ENCODE measurements at regions not wholly inside any gene's neighbourhood (a gene's known extent, or its start where the extent isn't known, plus 50 kb on each side); places are given as distances from the start of the nearest gene placed in this dataset.

GRCh38 chr2:35976611-35977010 lies 379.0 kb upstream of the CRIM1 start:
- Histone ChIP-seq H3K23ac (ENCODE audit: low read length) (no peak overlapping the region), H3K4ac (ENCODE audit: low read depth, low read length) (no peak overlapping the region), H3K79me1 (ENCODE audit: low read length) (no peaks in the 10 kb centered on the region), H3K4me3 (ENCODE audit: low read length) (no peak overlapping the region), H2BK15ac (replicated peaks; ENCODE audit: low read depth) (no peak overlapping the region), H2BK120ac (ENCODE audit: low read depth, low read length) (no peak overlapping the region), H3K4me2 (ENCODE audit: low read length) (no peak overlapping the region), H4K8ac (ENCODE audit: low read depth, low read length) (no peak overlapping the region), H4K5ac (ENCODE audit: low read length) (no peak overlapping the region), H3K56ac (ENCODE audit: low read length) (no peak overlapping the region), H3K27ac (ENCODE audit: low read depth, low read length) (no peak overlapping the region), H3K79me2 (ENCODE audit: control insufficient read depth, insufficient read depth, low read length) (no peaks in the 10 kb centered on the region), H3K4me1 (ENCODE audit: control insufficient read depth, low read depth, low read length) (no peaks in the 10 kb centered on the region), H2BK5ac (ENCODE audit: low read length) (no peak overlapping the region), H3K18ac (ENCODE audit: low read length) (no peak overlapping the region), H3K9ac (ENCODE audit: low read length) (no peak overlapping the region), H3K27me3 (ENCODE audit: insufficient read depth, low read length, poor library complexity) (no peaks in the 10 kb centered on the region), H2AK5ac (ENCODE audit: low read length) (no peak overlapping the region), H3K36me3 (ENCODE audit: control insufficient read depth, insufficient read depth, low read length) (no peaks in the 10 kb centered on the region)
- WGBS (ENCODE audit: extremely low coverage, insufficient coverage, low lambda C conversion rate), result no CpG with 5 or more reads among the region's 5 CpGs
- no peak for DNase-seq

- no CpG with 5 or more reads among the region's 4 CpGs for WGBS (ENCODE audit: extremely low coverage, insufficient coverage, low lambda C conversion rate)
- Histone ChIP-seq H3K79me2 (ENCODE audit: control insufficient read depth, insufficient read depth, low read length) (no peaks in the 10 kb centered on the region), H3K4me3 (ENCODE audit: low read length) (no peak overlapping the region), H3K36me3 (ENCODE audit: control insufficient read depth, insufficient read depth, low read length) (no peaks in the 10 kb centered on the region), H2BK5ac (ENCODE audit: low read length) (no peak overlapping the region), H2AK5ac (ENCODE audit: low read length) (no peak overlapping the region), H4K5ac (ENCODE audit: low read length) (no peak overlapping the region), H3K4me2 (ENCODE audit: low read length) (no peak overlapping the region), H3K79me1 (ENCODE audit: low read length) (no peaks in the 10 kb centered on the region), H3K56ac (ENCODE audit: low read length) (no peak overlapping the region), H3K4me1 (ENCODE audit: control insufficient read depth, low read depth, low read length) (no peaks in the 10 kb centered on the region), H2BK120ac (ENCODE audit: low read depth, low read length) (no peak overlapping the region), H3K27ac (ENCODE audit: low read depth, low read length) (no peak overlapping the region), H3K18ac (ENCODE audit: low read length) (no peak overlapping the region), H4K8ac (ENCODE audit: low read depth, low read length) (no peak overlapping the region), H3K27me3 (ENCODE audit: insufficient read depth, low read length, poor library complexity) (no peaks in the 10 kb centered on the region), H3K9ac (ENCODE audit: low read length) (no peak overlapping the region), H3K23ac (ENCODE audit: low read length) (no peak overlapping the region), H2BK15ac (replicated peaks; ENCODE audit: low read depth) (no peak overlapping the region), H3K4ac (ENCODE audit: low read depth, low read length) (no peak overlapping the region)
- DNase-seq, result no peak
Observed at GRCh38 chr2:35973737-35974132, 381.8 kb upstream of the CRIM1 start.

GRCh38 chr2:35973132-35973736 lies 382.3 kb upstream of the CRIM1 start:
- no peak overlapping the region for H3K9ac ChIP-seq (ENCODE audit: low read length)
- no peaks in the 10 kb centered on the region for H3K36me3 ChIP-seq (ENCODE audit: control insufficient read depth, insufficient read depth, low read length)
- H3K79me2 ChIP-seq (ENCODE audit: control insufficient read depth, insufficient read depth, low read length), result no peaks in the 10 kb centered on the region
- peak; percentile 62 for DNase-seq
- H2BK120ac ChIP-seq (ENCODE audit: low read depth, low read length), result no peak overlapping the region
- H3K27me3 ChIP-seq (ENCODE audit: insufficient read depth, low read length, poor library complexity), result no peaks in the 10 kb centered on the region
- H2BK15ac ChIP-seq (replicated peaks; ENCODE audit: low read depth), result no peak overlapping the region
- no peak overlapping the region for H3K4me2 ChIP-seq (ENCODE audit: low read length)
- H4K5ac ChIP-seq (ENCODE audit: low read length), result no peak overlapping the region
- no peak overlapping the region for H2AK5ac ChIP-seq (ENCODE audit: low read length)
- WGBS (ENCODE audit: extremely low coverage, insufficient coverage, low lambda C conversion rate), result no CpG with 5 or more reads among the region's 1 CpG
- H3K79me1 ChIP-seq (ENCODE audit: low read length), result no peaks in the 10 kb centered on the region
- no peak overlapping the region for H4K8ac ChIP-seq (ENCODE audit: low read depth, low read length)
- H3K18ac ChIP-seq (ENCODE audit: low read length), result no peak overlapping the region
- H3K4ac ChIP-seq (ENCODE audit: low read depth, low read length), result no peak overlapping the region
- H3K27ac ChIP-seq (ENCODE audit: low read depth, low read length), result no peak overlapping the region
- H3K4me3 ChIP-seq (ENCODE audit: low read length), result no peak overlapping the region
- no peak overlapping the region for H2BK5ac ChIP-seq (ENCODE audit: low read length)
- H3K23ac ChIP-seq (ENCODE audit: low read length), result no peak overlapping the region
- H3K4me1 ChIP-seq (ENCODE audit: control insufficient read depth, low read depth, low read length), result no peaks in the 10 kb centered on the region
- no peak overlapping the region for H3K56ac ChIP-seq (ENCODE audit: low read length)

- Histone ChIP-seq H2BK5ac (ENCODE audit: low read length) (no peak overlapping the region), H3K9ac (ENCODE audit: low read length) (no peak overlapping the region), H4K8ac (ENCODE audit: low read depth, low read length) (peak overlapping the region; percentile 29), H3K4me1 (ENCODE audit: control insufficient read depth, low read depth, low read length) (peaks cover 2% of the 10 kb centered on the region), H3K27me3 (ENCODE audit: insufficient read depth, low read length, poor library complexity) (no peaks in the 10 kb centered on the region), H3K4ac (ENCODE audit: low read depth, low read length) (no peak overlapping the region), H3K79me1 (ENCODE audit: low read length) (no peaks in the 10 kb centered on the region), H2BK15ac (replicated peaks; ENCODE audit: low read depth) (peak overlapping the region; percentile 92), H3K18ac (ENCODE audit: low read length) (peak overlapping the region; percentile 98), H2BK120ac (ENCODE audit: low read depth, low read length) (peak overlapping the region; percentile 99), H3K4me2 (ENCODE audit: low read length) (no peak overlapping the region), H2AK5ac (ENCODE audit: low read length) (no peak overlapping the region), H3K79me2 (ENCODE audit: control insufficient read depth, insufficient read depth, low read length) (no peaks in the 10 kb centered on the region), H3K23ac (ENCODE audit: low read length) (no peak overlapping the region), H3K27ac (ENCODE audit: low read depth, low read length) (peak overlapping the region; percentile 84), H3K36me3 (ENCODE audit: control insufficient read depth, insufficient read depth, low read length) (no peaks in the 10 kb centered on the region), H4K5ac (ENCODE audit: low read length) (no peak overlapping the region), H3K4me3 (ENCODE audit: low read length) (no peak overlapping the region), H3K56ac (ENCODE audit: low read length) (no peak overlapping the region)
- WGBS (ENCODE audit: extremely low coverage, insufficient coverage, low lambda C conversion rate), result no CpG with 5 or more reads among the region's 3 CpGs
- DNase-seq, result peak; percentile 95
Observed at GRCh38 chr2:35963824-35964223, 391.8 kb upstream of the CRIM1 start.

- Histone ChIP-seq H3K4me1 (ENCODE audit: control insufficient read depth, low read depth, low read length) (peaks cover 2% of the 10 kb centered on the region), H2BK5ac (ENCODE audit: low read length) (peak overlapping the region; percentile 7), H2AK5ac (ENCODE audit: low read length) (no peak overlapping the region), H3K36me3 (ENCODE audit: control insufficient read depth, insufficient read depth, low read length) (no peaks in the 10 kb centered on the region), H2BK15ac (replicated peaks; ENCODE audit: low read depth) (no peak overlapping the region), H3K4me3 (ENCODE audit: low read length) (no peak overlapping the region), H3K4ac (ENCODE audit: low read depth, low read length) (no peak overlapping the region), H2BK120ac (ENCODE audit: low read depth, low read length) (no peak overlapping the region), H3K18ac (ENCODE audit: low read length) (no peak overlapping the region), H3K56ac (ENCODE audit: low read length) (peak overlapping the region; percentile 43), H3K27me3 (ENCODE audit: insufficient read depth, low read length, poor library complexity) (no peaks in the 10 kb centered on the region), H3K79me2 (ENCODE audit: control insufficient read depth, insufficient read depth, low read length) (no peaks in the 10 kb centered on the region), H3K79me1 (ENCODE audit: low read length) (no peaks in the 10 kb centered on the region), H4K5ac (ENCODE audit: low read length) (no peak overlapping the region), H3K27ac (ENCODE audit: low read depth, low read length) (no peak overlapping the region), H3K23ac (ENCODE audit: low read length) (no peak overlapping the region), H3K9ac (ENCODE audit: low read length) (no peak overlapping the region), H3K4me2 (ENCODE audit: low read length) (no peak overlapping the region), H4K8ac (ENCODE audit: low read depth, low read length) (no peak overlapping the region)
- peak; percentile 75 for DNase-seq
- WGBS (ENCODE audit: extremely low coverage, insufficient coverage, low lambda C conversion rate), result no CpG with 5 or more reads among the region's 2 CpGs
Observed at GRCh38 chr2:35963357-35963756, 392.2 kb upstream of the CRIM1 start.

- Histone ChIP-seq H3K4me3 (ENCODE audit: low read length) (no peak overlapping the region), H2AK5ac (ENCODE audit: low read length) (no peak overlapping the region), H3K4me2 (ENCODE audit: low read length) (no peak overlapping the region), H4K5ac (ENCODE audit: low read length) (no peak overlapping the region), H3K36me3 (ENCODE audit: control insufficient read depth, insufficient read depth, low read length) (no peaks in the 10 kb centered on the region), H3K79me2 (ENCODE audit: control insufficient read depth, insufficient read depth, low read length) (no peaks in the 10 kb centered on the region), H4K8ac (ENCODE audit: low read depth, low read length) (peak overlapping the region; percentile 56), H2BK15ac (replicated peaks; ENCODE audit: low read depth) (peak overlapping the region; percentile 85), H3K56ac (ENCODE audit: low read length) (peak overlapping the region; percentile 43), H3K27ac (ENCODE audit: low read depth, low read length) (no peak overlapping the region), H3K4me1 (ENCODE audit: control insufficient read depth, low read depth, low read length) (peaks cover 2% of the 10 kb centered on the region), H2BK5ac (ENCODE audit: low read length) (peak overlapping the region; percentile 28), H3K18ac (ENCODE audit: low read length) (no peak overlapping the region), H3K79me1 (ENCODE audit: low read length) (no peaks in the 10 kb centered on the region), H3K9ac (ENCODE audit: low read length) (no peak overlapping the region), H2BK120ac (ENCODE audit: low read depth, low read length) (peak overlapping the region; percentile 45), H3K27me3 (ENCODE audit: insufficient read depth, low read length, poor library complexity) (no peaks in the 10 kb centered on the region), H3K4ac (ENCODE audit: low read depth, low read length) (no peak overlapping the region), H3K23ac (ENCODE audit: low read length) (no peak overlapping the region)
- DNase-seq, result no peak
- WGBS (ENCODE audit: extremely low coverage, insufficient coverage, low lambda C conversion rate), result no CpG with 5 or more reads among the region's 4 CpGs
Observed at GRCh38 chr2:35962585-35963146, 392.9 kb upstream of the CRIM1 start.
